NCI-H146 treated with DMSO at 0.1 percent for 48 hours (cell line): ENCODE measurements at regions not wholly inside any gene's neighbourhood (a gene's known extent, or its start where the extent isn't known, plus 50 kb on each side); places are given as distances from the start of the nearest gene placed in this dataset.
"Not testable (repeated sequence)": the region's sequence is repeated elsewhere in the genome, so short reads cannot be mapped to it uniquely, and the experiment has no call there.

Experiments used
- DNase-seq: peaks from one replicate; lab custom pipeline; 2025; ENCODE audit not compliant: unreplicated experiment; lab: John Stamatoyannopoulos, UW

DNA sequence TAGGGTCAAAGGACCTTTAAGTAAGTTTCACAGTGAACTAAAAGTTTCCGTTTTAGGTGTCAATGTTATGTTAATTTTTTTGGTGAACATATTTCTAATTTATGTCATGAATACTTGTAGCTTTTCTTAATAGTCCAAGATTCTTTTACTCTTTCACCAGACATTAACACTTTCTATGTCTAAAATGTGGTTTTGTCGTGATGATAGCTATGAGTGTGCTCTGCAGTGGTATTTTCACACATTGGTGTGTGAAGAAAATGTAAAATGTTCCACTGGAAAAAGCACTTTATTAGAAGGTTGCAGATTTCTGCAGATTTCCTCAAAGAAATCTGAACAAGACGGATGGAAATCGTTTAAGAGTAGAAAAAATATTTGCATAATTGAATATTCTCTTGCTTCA lies 561.0 kb upstream of the ANKRD30A start:
- DNase-seq = no peak

DNA sequence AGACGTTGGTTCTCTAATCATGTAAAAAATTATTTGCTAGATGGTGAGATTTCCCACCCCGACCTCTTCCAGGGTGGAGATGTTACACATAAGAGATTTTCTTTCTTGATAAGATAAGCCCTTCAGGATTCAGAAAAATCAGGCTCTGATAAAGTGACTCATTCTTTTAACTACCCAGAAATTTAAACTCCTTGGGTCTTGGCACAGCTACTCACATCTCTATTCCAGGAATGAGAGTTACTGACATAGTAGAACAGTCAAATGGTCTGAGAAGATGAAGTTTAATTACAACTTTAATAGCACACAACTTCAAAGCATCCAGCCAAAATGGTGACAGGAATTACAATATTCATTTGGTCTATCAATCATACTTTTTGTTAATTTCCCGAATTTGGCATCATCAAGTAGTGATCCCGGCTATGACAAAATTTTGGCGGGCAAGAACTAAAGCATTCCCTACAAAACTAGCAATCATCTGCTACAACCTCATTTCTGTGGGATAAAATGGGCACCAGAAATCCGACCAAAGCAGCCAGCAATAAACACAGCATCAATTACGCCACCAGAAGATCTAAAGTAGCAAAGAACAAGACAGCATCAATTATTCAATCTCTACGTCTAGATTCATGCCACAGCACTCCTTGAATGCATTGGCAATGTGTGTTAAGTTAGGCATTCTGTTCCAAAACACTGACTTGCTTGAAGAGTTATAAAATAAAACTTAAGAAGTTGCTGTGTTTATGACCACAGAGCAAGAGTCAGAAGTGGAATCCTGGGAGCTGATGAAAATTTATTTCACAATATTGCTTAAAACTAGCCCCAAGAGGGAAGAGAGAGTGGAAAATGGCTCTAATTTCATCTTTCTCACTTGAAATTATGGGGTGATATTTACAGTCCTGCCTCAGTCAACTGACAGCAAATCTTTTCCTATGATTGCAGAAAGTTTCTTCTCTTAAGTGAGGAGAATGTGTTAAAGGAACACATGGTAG lies 565.7 kb upstream of the ANKRD30A start:
- no peak for DNase-seq

GRCh38 chr10:36556468-36556867 lies 568.9 kb upstream of the ANKRD30A start:
- DNase-seq = no peak

GRCh38 chr10:36555036-36555435 lies 570.4 kb upstream of the ANKRD30A start:
- DNase-seq = no peak

DNA sequence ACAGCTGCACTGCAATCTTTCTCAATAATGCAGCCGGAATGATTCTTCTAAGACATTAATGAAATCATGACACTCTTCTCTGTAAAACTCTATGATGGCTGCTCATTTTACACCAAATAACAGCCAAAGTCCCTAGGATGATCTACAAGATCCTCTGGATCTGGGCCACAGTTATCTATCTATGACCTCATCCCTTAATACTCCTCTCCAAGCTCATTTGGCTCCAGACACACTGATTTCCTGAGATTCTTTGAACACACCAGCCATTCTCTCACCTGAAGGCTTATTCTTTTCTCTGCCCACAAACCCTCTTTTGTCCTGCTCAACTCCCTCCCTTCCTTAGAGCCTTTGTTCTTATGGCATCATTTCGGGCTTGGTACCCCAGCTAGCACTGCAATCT lies 577.4 kb upstream of the ANKRD30A start:
- no peak for DNase-seq

- DNase-seq = no peak
Measured at GRCh38 chr10:36542493-36542892, 582.9 kb upstream of the ANKRD30A start.

DNA sequence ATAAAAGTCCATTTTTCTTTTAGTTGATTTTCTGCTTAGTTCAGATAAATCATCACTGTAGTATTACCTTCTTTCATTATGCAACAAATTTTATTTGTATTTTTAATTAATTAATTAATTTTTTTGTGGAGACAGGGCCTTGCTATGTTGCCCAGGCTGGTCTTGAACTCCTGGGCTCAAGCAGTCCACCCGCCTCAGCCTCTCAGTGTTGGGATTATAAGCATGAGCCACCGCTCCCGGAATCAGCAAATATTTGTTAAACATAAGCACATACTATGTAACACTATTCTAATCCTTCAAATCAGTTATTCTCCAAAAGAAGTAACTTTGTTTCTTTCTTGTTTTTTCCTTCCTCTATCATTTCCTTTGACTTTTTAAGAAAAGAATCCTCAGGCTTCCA lies 584.8 kb upstream of the ANKRD30A start:
- DNase-seq = no peak

- no peak for DNase-seq
Measured at GRCh38 chr10:36538953-36539586, 586.3 kb upstream of the ANKRD30A start.

DNA sequence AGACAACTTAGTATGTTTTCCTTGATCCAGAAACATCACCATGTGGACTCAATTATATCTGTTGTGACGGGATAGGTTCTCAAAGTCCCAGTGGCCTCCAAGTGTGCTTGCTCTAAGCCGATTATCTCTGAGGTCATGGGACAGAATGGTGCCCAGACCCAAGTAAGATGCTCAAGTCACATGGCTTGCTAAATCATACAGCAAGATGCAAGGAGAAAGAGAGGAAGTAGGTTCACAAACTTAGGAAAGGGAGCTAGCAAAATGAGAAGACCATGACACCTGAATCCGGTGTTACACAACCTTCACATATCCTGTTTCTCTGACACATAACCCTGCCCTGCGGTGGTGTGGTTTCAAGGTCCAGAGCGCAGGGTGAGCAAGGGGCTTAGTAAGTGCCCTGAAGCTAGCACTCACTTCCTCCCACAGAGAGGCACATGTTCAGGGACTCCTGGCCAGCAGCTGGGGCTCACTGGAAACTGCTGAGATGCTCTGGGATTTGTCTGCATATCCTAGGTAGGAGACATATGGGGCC lies 590.9 kb upstream of the ANKRD30A start:
- no peak for DNase-seq

DNA sequence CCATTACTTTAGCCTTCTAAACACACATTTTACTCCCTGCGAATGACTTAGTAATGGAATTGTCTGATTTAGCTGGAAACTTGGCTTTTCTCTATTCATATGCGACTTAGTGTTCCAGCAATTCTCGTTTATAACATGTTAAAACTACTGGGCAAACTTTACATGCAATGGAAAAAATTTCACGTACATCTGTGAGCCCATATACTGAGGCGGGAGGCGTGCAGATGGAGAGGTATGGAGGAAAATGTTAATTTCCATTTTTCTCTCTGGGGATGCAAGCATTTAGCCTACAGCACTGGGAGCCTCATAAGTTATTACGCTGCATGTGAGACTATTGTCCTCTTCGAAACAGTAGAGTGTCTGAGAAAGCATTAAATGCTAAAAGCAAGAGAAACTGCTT lies 591.5 kb upstream of the ANKRD30A start:
- no peak for DNase-seq

- DNase-seq = no peak
Measured at GRCh38 chr10:36533316-36533715, 592.1 kb upstream of the ANKRD30A start.

GRCh38 chr10:36531621-36532020 lies 593.8 kb upstream of the ANKRD30A start:
- no peak for DNase-seq

GRCh38 chr10:36526033-36526432 lies 599.4 kb upstream of the ANKRD30A start:
- no peak for DNase-seq

- DNase-seq = not testable (repeated sequence)
Measured at GRCh38 chr10:36524126-36524525, 601.3 kb upstream of the ANKRD30A start.

DNA sequence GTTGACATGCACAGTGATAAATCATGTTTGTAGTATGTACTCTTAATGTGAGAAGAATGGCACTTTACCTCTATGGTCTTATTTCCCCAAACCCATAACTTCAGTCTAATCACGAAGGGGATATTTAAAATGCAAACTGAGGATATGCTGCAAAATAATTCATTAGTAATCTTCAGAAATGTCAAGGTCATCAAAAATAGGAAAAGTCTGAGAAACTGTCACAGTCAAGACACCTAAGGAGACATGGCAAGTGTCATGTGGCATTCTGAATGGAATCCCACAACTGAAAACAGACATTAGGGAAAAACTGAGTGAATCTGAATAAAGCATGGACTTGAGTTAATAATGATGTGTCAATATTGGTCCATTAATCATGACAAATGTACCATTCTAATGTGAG lies 605.5 kb upstream of the ANKRD30A start:
- DNase-seq = no peak

DNA sequence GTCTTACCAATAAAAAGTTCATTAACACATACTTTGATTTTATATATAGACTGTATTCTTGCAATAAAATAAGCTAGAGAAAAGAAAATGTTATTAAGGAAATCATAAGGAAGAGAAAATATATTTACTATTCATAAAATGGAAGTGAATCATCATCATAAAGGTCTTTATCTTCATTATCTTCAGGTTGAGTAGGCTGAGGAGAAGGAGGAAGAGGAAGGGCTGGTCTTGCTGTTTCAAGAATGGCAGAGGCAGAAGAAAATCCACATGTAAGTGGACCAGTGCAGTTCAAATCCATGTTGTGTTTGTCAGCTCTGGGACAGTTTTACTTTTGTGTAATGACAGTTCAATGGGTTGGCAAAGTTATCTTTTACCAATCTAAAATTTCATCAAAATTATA lies 609.1 kb upstream of the ANKRD30A start:
- no peak for DNase-seq

DNA sequence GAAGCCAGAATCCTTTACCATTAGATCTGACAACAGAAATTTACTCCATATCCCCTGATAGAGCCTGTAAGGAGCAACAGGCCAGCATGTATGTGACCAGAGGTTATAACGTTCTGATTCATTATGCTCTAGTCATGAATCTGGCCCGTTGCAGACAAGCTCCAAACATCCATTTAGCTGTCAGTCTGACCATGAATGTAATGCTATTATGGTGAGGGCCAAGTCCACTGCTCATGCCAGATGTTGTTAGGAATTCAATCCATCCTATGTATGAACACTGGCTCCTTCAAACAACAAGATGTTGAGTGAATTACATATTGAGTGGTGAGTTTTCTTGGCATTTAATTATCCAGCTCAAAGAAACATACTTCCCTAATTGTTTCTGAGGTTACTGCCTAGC lies 610.1 kb upstream of the ANKRD30A start:
- no peak for DNase-seq

DNA sequence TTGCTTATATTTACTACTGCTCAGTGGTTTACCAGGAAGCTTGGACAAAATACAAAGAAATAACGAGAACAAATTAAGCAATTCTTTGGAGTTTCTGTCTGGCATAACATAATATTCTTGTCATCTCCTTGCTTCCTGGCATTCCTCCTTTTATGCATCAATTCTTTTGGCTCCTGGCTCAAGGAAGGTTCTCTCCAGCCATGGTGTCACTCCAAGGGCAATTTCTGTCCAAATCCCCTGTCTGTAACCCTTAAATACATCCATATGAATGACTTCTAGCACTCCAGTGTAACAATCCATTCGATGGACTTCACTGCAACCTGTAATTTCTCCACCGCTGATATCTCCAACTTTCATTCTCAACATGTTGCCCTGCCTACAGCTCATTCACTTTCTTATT lies 617.7 kb upstream of the ANKRD30A start:
- no peak for DNase-seq

DNA sequence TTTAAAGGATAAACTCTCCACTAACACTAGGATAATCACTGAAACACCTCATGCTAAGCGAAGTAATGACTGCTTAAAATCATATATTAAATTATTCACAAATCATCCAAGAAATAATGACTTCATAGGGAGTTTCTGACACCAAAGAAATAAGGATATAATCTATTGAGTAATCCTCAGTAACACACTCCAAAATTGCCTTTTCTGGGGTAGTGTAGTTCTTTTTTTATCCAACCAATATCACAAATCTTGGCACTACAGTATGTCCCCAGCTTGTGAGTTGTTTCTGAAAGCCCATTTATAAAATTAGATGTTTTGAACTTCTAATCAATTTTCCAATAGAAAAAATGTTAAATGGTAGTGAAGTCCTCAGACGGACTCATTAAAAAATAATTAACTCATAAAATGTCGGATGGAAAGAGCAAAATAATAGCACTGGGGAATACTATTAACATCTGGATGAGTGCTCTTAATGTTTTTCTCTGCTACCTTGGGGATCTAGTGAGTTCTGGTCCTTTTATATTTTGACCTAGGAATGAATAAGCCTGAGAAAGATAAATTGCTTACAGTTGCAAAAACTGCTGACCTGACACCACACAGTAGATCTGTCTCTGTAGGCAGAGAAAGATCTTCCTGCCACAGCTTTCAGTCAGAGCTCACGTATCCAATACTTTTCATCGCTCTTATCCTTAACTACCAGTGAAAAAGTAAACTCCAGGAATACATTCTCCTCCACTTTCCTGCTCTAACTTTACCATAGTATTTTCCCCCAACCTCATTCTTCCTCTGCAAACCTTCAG lies 618.5 kb upstream of the ANKRD30A start:
- no peak for DNase-seq

DNA sequence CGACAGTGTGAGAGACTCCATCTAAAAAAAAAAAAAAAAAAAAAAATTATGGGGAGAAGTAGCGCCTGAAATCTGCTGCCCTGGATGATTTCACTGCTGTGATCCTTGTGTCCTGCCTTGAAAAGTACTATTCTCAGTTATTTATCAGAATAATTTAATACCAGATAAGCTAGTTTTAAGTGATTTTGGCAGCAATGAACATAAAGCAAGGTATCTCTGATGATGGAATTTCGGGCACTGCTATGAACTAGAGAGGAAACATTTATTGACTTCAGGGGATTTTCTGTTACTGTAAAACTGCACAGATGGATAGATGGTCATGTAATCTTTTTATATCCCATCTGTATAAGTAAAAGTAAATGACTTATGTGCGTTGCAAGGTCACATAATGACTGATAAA lies 619.1 kb upstream of the ANKRD30A start:
- no peak for DNase-seq

DNA sequence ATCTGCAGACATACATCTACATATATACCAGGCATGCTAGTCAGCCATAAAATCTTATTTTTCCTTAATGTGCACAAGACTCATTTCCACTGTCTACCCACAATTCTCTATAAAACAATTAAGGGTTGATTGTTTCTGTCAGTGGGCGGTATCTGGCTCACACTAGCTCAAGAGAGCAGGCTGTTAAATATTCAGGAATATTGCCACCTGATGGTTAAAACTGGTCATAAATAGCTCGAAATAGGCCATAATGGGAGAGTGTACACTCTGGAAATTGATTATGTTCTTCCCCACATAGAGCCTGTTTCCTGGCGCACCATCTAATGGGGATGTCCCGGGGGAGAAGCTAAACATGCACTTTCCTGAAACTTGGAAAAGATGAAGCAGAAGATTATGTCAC lies 620.6 kb upstream of the ANKRD30A start:
- no peak for DNase-seq
